Tibial artery (tissue), 4 donors: ENCODE measurements at regions not wholly inside any gene's neighbourhood (a gene's known extent, or its start where the extent isn't known, plus 50 kb on each side); places are given as distances from the start of the nearest gene placed in this dataset.

Source experiments
- DNase-seq, 2 donors: peaks; one replicate each; pipeline ENCODE4 v3.0.0-alpha.2; 2019
- H3K27ac ChIP-seq, 2 donors: fragments of 200-600 bp; sonication (generic) in 1 of 2; 1 replicate in 1 of 2; 2 replicates in 1 of 2; pipeline ENCODE4 v1.5.1; 2018 to 2019; ENCODE audit warnings: mild to moderate bottlenecking in 1 of 2
- H3K27me3 ChIP-seq, 2 donors: fragments of 200-600 bp; sonication (generic) in 1 of 2; one replicate each; pipeline versions ENCODE4 v1.5.1 to v1.6.0; 2016 to 2019
- H3K36me3 ChIP-seq, 3 donors: fragments of 200-600 bp; sonication (generic) in 2 of 3; one replicate each; pipeline ENCODE4 v1.5.1; 2016 to 2019; ENCODE audit warnings: mild to moderate bottlenecking in 2 of 3
- H3K4me1 ChIP-seq, 4 donors: fragments of 200-600 bp; sonication (generic) in 2 of 4; 1 replicate in 3 of 4; 2 replicates in 1 of 4; pipeline ENCODE4 v1.5.1; 2016 to 2019
- H3K4me3 ChIP-seq, 2 donors: fragments of 200-600 bp; sonication (generic) in 1 of 2; 1 replicate in 1 of 2; 2 replicates in 1 of 2; pipeline ENCODE4 v1.5.1; 2018 to 2019; ENCODE audit warnings: mild to moderate bottlenecking in 2 of 2
- H3K9me3 ChIP-seq, 3 donors: fragments of 200-600 bp; sonication (generic) in 1 of 3; one replicate each; pipeline ENCODE4 v1.5.1; 2016 to 2019
- CTCF ChIP-seq, 2 experiments: fragments of 200-600 bp in 1 of 2; fragments of 450-650 bp in 1 of 2; IDR thresholded peaks; one replicate each; pipeline ENCODE4 v1.5.1; 2017 to 2019; ENCODE audit warnings: antibody characterized with exemption in 2 of 2, mild to moderate bottlenecking in 1 of 2, moderate library complexity in 1 of 2
- intact Hi-C: fragments of 100-400 bp; cut with DNase I; formaldehyde crosslinking; loops from one replicate; pipeline ENCODE4 v1.15.0; 2023; ENCODE audit warnings: low total_unique reads

GRCh38 chr9:109959679-109960078 lies 179.7 kb downstream of the PALM2AKAP2 start:
- TF ChIP-seq CTCF (IDR thresholded peaks at IDR 0.05): no peak
- intact Hi-C loops: loop anchor here (10.0 kb wide), 1 partner anchor 1105 kb away; no protein-coding TSS in a partner anchor
- H3K4me3 ChIP-seq: no peak overlapping the region
- no peaks in the 10 kb centered on the region for H3K9me3 ChIP-seq
- H3K36me3 ChIP-seq: no peaks in the 10 kb centered on the region
- no peaks in the 10 kb centered on the region for H3K27me3 ChIP-seq
- DNase-seq: no peak
- no peak overlapping the region for H3K27ac ChIP-seq
- peaks cover 0 to 24% (median 13%) of the 10 kb centered on the region in 4 donors for H3K4me1 ChIP-seq

GRCh38 chr9:109961626-109962025 lies 181.6 kb downstream of the PALM2AKAP2 start:
- no peak overlapping the region for H3K4me3 ChIP-seq
- intact Hi-C loops: loop anchor here (10.0 kb wide), 1 partner anchor 1103 kb away; no protein-coding TSS in a partner anchor

GRCh38 chr9:109962215-109962614 lies 182.2 kb downstream of the PALM2AKAP2 start:
- no peak for TF ChIP-seq CTCF (IDR thresholded peaks at IDR 0.05)
- DNase-seq: no peak
- H3K27ac ChIP-seq: no peak overlapping the region
- no peak overlapping the region for H3K4me3 ChIP-seq
- peaks cover 0 to 6% (median 1%) of the 10 kb centered on the region in 4 donors for H3K4me1 ChIP-seq
- H3K27me3 ChIP-seq: no peaks in the 10 kb centered on the region
- no peaks in the 10 kb centered on the region for H3K36me3 ChIP-seq
- H3K9me3 ChIP-seq: no peaks in the 10 kb centered on the region
- intact Hi-C loops: loop anchor here (10.0 kb wide), 1 partner anchor 1103 kb away; no protein-coding TSS in a partner anchor

More at GRCh38 chr9:109961626-109962025, 181.6 kb downstream of the PALM2AKAP2 start:
- no peaks in the 10 kb centered on the region for H3K27me3 ChIP-seq
- DNase-seq: no peak
- TF ChIP-seq CTCF (IDR thresholded peaks at IDR 0.05): no peak
- H3K9me3 ChIP-seq: no peaks in the 10 kb centered on the region
- no peaks in the 10 kb centered on the region for H3K36me3 ChIP-seq
- H3K27ac ChIP-seq: no peak overlapping the region
- H3K4me1 ChIP-seq: peaks cover 0 to 12% (median 7%) of the 10 kb centered on the region in 4 donors

GRCh38 chr9:109963079-109963478 lies 183.1 kb downstream of the PALM2AKAP2 start:
- Histone ChIP-seq H3K4me3 (no peak overlapping the region), H3K27me3 (no peaks in the 10 kb centered on the region), H3K27ac (no peak overlapping the region), H3K36me3 (no peaks in the 10 kb centered on the region), H3K9me3 (no peaks in the 10 kb centered on the region), H3K4me1 (peaks cover 0 to 3% (median 2%) of the 10 kb centered on the region in 4 donors)
- intact Hi-C loops: loop anchor here (10.0 kb wide), 1 partner anchor 1102 kb away; no protein-coding TSS in a partner anchor
- DNase-seq: no peak
- no peak for TF ChIP-seq CTCF (IDR thresholded peaks at IDR 0.05)

GRCh38 chr9:109966643-109967368 lies 186.8 kb downstream of the PALM2AKAP2 start:
- intact Hi-C loops: loop anchor here (10.0 kb wide), 1 partner anchor 1098 kb away; no protein-coding TSS in a partner anchor
- Histone ChIP-seq H3K27me3 (no peaks in the 10 kb centered on the region), H3K4me3 (no peak overlapping the region), H3K9me3 (no peaks in the 10 kb centered on the region), H3K36me3 (no peaks in the 10 kb centered on the region), H3K27ac (no peak overlapping the region), H3K4me1 (peaks cover 0 to 22% (median 6%) of the 10 kb centered on the region in 4 donors)
- TF ChIP-seq CTCF (IDR thresholded peaks at IDR 0.05): no peak
- no peak for DNase-seq
